ENCODE measurements at regions not wholly inside any gene's neighbourhood (a gene's known extent, or its start where the extent isn't known, plus 50 kb on each side); places are given as distances from the start of the nearest gene placed in this dataset.

GRCh38 chr3:159806412-159806811, 182.2 kb upstream of the IL12A start:
- no peak for TF ChIP-seq ZNF274 (IDR thresholded peaks at IDR 0.05; ENCODE audit: low read depth, low read length)
- H3K4me3 ChIP-seq (ENCODE audit: low read length) = no peak overlapping the region

GRCh38 chr3:159807137-159808040, 181.2 kb upstream of the IL12A start:
- TF ChIP-seq ZNF274 (IDR thresholded peaks at IDR 0.05; ENCODE audit: low read depth, low read length) = no peak
- H3K4me3 ChIP-seq (ENCODE audit: low read length) = no peak overlapping the region

- no peak for TF ChIP-seq ZNF274 (IDR thresholded peaks at IDR 0.05; ENCODE audit: low read depth, low read length)
- no peak overlapping the region for H3K4me3 ChIP-seq (ENCODE audit: low read length)
Measured at GRCh38 chr3:159813822-159814531, 174.7 kb upstream of the IL12A start.

GRCh38 chr3:159816512-159816911, 172.1 kb upstream of the IL12A start:
- no peak overlapping the region for H3K4me3 ChIP-seq (ENCODE audit: low read length)
- no peak for TF ChIP-seq ZNF274 (IDR thresholded peaks at IDR 0.05; ENCODE audit: low read depth, low read length)

GRCh38 chr3:159817126-159817525, 171.5 kb upstream of the IL12A start:
- H3K4me3 ChIP-seq (ENCODE audit: low read length) = no peak overlapping the region
- no peak for TF ChIP-seq ZNF274 (IDR thresholded peaks at IDR 0.05; ENCODE audit: low read depth, low read length)

- TF ChIP-seq ZNF274 (IDR thresholded peaks at IDR 0.05; ENCODE audit: low read depth, low read length) = no peak
- H3K4me3 ChIP-seq (ENCODE audit: low read length) = no peak overlapping the region
Measured at GRCh38 chr3:159817571-159817970, 171.1 kb upstream of the IL12A start.

- no peak for TF ChIP-seq ZNF274 (IDR thresholded peaks at IDR 0.05; ENCODE audit: low read depth, low read length)
- no peak overlapping the region for H3K4me3 ChIP-seq (ENCODE audit: low read length)
Measured at GRCh38 chr3:159818399-159818798, 170.2 kb upstream of the IL12A start.

- no peak for TF ChIP-seq ZNF274 (IDR thresholded peaks at IDR 0.05; ENCODE audit: low read depth, low read length)
Measured at GRCh38 chr3:159818997-159819500, 169.6 kb upstream of the IL12A start.

GRCh38 chr3:159819676-159820075, 169.0 kb upstream of the IL12A start:
- no peak for TF ChIP-seq ZNF274 (IDR thresholded peaks at IDR 0.05; ENCODE audit: low read depth, low read length)

More at GRCh38 chr3:159818997-159819500, 169.6 kb upstream of the IL12A start:
- no peak overlapping the region for H3K4me3 ChIP-seq (ENCODE audit: low read length)

GRCh38 chr3:159821110-159821509, 167.5 kb upstream of the IL12A start:
- no peak overlapping the region for H3K4me3 ChIP-seq (ENCODE audit: low read length)
- no peak for TF ChIP-seq ZNF274 (IDR thresholded peaks at IDR 0.05; ENCODE audit: low read depth, low read length)

More at GRCh38 chr3:159819676-159820075, 169.0 kb upstream of the IL12A start:
- H3K4me3 ChIP-seq (ENCODE audit: low read length) = no peak overlapping the region

GRCh38 chr3:159821736-159822135, 166.9 kb upstream of the IL12A start:
- no peak for TF ChIP-seq ZNF274 (IDR thresholded peaks at IDR 0.05; ENCODE audit: low read depth, low read length)
- no peak overlapping the region for H3K4me3 ChIP-seq (ENCODE audit: low read length)

- H3K4me3 ChIP-seq (ENCODE audit: low read length) = no peak overlapping the region
- TF ChIP-seq ZNF274 (IDR thresholded peaks at IDR 0.05; ENCODE audit: low read depth, low read length) = no peak
Measured at GRCh38 chr3:159823780-159824179, 164.9 kb upstream of the IL12A start.

GRCh38 chr3:159824333-159824732, 164.3 kb upstream of the IL12A start:
- no peak overlapping the region for H3K4me3 ChIP-seq (ENCODE audit: low read length)
- TF ChIP-seq ZNF274 (IDR thresholded peaks at IDR 0.05; ENCODE audit: low read depth, low read length) = no peak

- no peak for TF ChIP-seq ZNF274 (IDR thresholded peaks at IDR 0.05; ENCODE audit: low read depth, low read length)
- H3K4me3 ChIP-seq (ENCODE audit: low read length) = no peak overlapping the region
Measured at GRCh38 chr3:159825216-159825854, 163.3 kb upstream of the IL12A start.
